Posterior vena cava (tissue), 2 donors: ENCODE measurements at regions not wholly inside any gene's neighbourhood (a gene's known extent, or its start where the extent isn't known, plus 50 kb on each side); places are given as distances from the start of the nearest gene placed in this dataset.
"Not testable (repeated sequence)": the region's sequence is repeated elsewhere in the genome, so short reads cannot be mapped to it uniquely, and the experiment has no call there.

Experiments
- DNase-seq: peaks from one replicate; pipeline ENCODE4 v3.0.0-alpha.2; 2020; ENCODE audit warnings: low spot score
- intact Hi-C, 2 donors: fragments of 100-400 bp; cut with DNase I; formaldehyde crosslinking; loops; one replicate each; pipeline versions ENCODE4 v1.14.1 to v1.14.2; 2022 to 2023
- donor health status: DM: yes; HTN: yes; CAD: no.
- donor health status: DM: yes; HTN: yes; CAD: no.

DNA sequence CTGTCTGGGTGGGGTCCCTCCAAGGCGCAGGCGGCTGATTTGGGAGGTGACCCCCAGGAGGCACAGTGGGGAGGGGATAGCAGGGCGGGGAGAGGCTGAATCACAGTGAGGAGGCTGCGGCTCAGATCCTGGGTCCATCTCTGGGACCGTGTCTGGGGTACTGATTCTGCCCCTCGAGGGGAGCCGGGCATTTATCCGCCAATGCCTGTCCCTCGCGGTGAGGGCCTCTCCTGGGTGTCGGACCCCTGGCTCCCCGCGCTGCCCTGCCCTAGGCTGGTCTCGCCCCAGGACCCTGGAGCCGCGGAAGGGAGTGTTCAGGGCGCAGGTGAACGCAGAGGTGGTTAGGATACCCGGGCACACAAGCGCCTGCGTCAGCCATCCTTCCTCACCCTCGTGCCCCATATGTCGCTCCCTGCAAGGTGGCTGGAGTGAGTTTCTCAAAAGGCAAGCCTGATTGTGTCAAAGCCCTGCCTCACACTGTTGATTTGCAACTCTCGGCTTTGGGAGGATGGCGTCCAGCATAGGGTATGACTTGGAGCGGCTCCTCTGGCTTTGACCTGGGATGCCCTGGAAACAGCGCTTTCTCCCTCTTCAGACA, 530.9 kb downstream of the PTPRU start:
- intact Hi-C loops, result no loop called here
- no peak for DNase-seq

DNA sequence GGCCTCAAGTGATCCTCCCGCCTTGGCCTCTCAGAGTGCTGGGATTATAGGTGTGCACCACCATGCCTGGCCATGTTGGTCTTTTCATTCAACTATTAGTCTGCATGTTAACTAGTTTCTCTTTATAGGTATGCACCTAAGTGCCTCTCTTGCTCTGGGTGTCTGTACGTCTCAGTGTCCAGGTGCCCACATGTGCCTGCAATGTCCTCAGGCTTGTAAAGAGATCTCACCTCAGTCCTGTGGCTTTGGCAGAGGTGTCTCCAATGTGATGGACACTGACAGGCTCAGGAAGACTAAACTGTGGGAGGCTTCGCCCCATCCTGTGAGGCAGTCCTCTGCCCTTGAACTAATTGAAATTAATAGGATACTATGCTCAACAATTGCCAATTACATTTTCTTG, 526.3 kb downstream of the PTPRU start:
- peak; percentile 19 for DNase-seq
- intact Hi-C loops, result no loop called here

DNA sequence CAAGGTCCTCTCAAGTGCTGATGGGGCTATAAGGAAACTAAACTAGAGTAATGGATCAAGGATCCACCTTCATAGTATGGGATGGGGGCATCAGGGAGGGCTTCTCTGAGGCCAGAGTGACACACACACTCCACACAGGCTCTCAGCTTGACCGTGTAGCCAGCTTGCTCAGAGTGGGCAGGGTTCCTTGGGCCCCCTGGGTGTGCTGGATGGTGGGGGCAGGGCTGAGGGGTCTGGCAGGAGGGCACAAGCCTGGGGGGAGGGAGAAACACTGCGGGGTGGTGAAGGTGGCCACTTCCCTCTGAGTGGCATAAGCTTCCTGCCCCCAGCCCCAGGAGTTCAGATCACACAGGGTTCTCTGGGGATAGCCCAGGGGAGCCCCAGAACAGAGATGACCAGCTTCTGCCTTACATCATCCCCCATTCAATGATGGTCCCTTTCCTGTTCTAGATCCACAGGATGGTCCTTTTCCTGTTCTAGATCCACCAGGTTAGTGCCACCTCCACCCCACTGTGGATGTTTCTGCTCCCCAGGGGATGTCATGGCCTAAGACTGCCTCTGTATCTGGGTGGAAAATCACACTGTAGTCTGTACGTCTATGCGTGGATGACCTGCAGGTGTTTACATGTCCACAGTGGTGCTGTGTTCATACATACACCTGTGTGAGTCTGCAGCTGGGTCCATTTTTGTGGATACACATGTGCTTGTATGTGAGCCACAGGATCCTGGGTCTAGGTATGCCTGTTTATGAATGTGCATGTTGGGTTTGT, 525.0 kb downstream of the PTPRU start:
- no peak for DNase-seq
- intact Hi-C loops, result no loop called here

DNA sequence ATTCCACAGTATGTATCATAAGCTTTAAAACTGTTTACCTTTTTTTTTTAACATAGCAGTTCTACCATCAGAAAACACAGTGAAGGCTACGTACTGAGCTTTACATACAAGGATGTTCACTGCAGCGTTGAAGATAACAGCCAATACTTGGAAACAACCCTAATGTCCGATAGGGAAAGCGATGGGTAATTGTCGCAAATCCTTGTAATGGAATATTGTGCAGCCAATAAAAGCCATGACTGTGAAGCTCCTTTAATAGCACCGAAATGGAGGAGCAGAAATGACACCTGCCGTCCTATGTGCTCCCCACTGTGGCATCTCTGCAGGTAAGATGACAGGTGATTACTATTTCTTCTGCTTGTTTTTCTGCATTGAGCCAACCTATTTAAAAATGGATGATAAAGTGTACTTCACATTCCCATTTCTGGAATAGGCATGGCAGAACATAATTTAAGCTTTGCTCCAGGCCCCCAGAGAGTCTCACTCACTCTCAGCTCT, 523.8 kb downstream of the PTPRU start:
- intact Hi-C loops, result no loop called here
- DNase-seq, result no peak

DNA sequence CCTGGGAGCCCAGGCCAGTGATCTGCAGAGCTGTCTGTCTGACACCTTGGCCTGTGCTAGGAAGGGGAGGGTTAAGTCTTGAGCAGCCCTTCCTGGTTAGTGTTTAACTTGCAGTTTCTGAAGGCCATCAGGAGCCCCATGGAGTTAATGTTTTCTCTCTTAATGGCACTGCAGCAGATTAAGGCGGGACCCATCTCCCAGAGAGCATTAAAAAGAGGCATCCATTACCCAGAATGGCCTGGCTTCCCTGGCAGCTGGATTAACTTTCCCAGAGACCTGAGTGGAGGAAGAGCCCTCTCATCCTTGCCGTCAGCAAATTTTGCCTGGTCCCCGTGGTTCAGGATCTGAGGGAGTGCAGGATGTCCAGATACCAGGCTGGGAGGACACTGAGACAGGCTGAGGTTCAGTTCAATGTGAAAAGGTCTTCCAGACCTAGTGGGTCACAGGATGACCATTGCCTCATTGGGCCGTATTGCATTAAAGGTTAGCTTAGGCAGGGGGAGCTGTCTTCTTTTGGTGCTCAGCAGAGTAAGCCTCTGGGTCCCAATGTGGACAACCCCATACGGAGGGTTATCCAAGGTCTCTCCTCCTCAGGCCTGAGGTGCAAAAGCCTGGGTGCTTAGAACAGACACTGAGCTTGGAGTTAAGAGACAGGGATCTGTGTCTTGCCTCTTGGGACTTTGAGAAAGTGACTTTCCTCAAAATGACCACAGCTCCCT, 522.6 kb downstream of the PTPRU start:
- intact Hi-C loops, result no loop called here
- DNase-seq, result no peak

DNA sequence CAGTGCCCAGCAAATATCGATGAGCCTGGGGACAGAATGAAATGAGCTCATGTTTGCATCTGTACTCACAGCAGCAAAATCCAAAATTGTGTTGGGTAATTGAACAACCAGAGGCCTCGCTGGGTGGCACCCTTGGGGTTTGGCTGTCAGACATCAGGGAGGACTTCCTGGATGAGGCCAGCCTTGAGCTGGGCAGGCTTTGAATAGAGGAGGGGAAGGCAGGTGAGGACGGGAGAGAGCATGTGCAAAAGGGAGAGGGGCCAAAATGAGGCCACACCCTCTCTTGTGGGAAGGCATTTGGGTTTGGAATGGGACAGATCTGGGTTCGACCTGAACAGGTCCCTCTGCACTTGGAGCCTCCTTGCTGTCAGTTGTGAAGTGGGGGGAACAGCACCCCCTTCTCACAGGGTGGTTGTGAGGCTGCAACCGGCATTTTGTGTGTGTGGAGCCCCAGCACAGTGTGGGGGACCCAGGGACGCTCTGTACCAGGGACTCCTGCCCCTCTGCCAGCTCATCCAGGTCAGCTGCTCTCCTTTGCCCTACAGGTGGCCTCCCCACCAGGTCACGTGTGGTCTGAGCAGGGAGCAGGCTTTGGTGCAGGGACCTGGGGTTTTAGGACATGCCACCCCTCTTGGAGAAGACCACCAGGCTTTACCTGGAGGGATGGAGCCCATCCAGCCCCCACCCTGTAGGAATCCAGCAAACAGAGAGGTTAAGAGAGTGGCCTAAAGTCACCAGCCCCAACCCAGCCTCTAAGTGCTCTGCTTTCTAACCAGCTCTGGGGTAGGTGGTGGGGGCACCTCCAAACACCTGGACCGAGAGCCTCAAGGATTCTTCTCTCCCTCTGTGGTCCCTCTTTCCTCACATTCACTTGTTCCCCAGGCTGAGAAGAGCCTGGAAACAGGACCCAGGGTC, 521.8 kb downstream of the PTPRU start:
- no peak for DNase-seq

DNA sequence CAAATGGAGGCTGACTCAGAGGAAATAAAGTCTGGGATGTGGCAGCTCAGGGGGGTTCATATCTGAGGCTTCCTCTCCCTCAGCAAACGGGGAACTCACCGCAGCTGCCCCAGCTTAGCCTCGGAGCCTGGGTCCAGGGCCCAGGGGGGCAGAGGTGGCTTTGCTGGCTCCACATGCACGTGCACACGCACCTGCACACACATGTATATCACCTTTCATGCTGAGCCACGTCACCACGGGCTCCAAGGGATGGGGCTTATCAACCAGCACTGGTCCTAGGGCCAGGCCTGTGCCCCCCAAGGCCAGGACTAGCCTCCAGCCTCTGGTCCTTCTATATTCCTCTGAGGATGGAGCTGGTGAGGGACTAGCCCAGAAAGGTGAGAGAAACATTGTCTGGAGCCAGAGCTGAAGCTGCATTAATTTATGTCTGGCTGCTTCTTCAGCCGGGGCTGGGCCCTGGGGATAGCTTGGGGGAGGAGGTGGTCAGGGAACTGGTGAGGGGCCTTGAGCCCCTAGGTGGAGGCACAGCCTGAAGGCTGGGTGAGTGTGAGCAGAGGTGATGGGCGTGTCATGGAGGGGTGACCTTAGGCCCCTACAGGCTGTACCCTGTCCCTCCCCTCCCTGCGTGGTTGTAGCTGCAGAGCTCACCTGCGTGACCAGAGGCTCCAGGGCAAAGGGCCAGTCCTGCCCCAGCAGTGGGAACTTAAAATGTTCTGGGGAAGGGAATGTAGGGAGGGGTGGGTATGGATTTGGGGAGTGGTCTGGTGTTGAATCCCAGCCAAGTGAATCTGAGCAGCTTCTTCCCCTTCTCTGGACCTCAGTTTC, 520.8 kb downstream of the PTPRU start:
- DNase-seq, result no peak
- intact Hi-C loops, result no loop called here

More for the DNA sequence above, 521.8 kb downstream of the PTPRU start:
- intact Hi-C loops, result no loop called here

DNA sequence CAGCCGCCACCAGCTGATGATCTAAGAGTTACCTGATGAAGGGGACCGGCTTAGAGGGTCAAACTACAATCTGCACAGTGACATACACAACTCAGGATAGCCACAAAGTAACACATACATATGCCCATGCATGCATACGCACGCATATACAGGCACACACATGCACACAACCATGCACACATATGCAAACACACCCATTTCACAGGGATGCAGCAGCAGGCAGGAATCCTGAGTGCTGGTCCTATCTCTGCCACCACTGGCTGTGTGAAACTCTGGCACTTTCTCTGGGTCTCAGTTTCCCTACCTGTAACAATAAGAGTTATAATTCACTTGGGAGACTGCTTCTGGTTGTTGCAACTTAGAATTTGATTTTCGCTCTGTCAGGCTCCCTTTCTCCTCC, 520.2 kb downstream of the PTPRU start:
- DNase-seq, result no peak
- intact Hi-C loops, result no loop called here

DNA sequence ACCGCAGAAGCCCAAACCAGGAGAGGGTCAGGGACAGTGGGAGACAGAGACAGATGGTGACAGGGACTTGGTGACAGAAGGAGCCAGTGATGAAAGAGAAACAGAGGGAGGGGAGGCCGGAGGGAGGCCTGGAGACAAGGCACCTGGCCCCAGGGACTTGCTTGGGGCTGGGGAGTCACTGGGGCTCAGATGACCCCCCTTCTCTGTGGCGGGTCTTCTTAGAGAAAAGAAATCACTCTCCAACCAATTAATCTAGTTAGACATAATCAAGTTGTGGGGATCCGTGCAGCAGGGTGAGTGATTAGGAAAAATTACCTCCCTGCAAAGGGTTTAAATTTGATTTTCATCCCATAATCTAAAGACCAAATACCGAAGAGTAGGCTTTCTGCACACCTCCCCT, 519.8 kb downstream of the PTPRU start:
- intact Hi-C loops, result no loop called here

DNA sequence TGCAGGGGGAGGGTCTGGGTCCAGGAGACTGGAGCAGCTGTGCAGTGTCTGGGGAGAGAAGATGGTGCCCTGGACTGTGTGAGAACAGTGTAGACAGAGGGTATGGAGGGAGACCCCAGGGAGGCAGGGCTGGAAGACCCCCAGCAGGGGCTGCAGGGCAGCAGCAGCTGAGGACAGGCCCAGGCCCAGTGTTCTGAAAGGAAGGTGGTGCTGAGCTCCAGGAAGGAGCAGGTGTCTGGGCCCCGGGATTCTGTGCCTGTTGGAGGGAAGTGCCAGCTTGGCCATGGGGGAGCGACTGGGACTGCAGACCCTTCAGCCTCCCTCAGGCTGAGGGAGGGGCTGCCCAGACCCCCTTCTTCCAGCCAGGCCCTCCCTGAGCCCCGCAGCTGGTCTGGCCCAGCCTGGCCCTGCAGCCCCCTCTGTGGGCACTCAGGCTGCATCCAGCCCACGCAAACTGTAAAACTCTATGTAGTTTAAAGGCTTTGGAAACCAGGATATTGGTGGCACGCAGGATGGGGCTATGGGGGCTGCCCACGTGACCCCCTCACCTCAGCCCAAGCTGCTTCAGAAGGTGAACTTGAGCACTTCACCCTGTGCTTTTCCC, 519.2 kb downstream of the PTPRU start:
- DNase-seq, result peak; percentile 58
- intact Hi-C loops, result not testable (repeated sequence)

More for the DNA sequence above, 519.8 kb downstream of the PTPRU start:
- peak; percentile 26 for DNase-seq

DNA sequence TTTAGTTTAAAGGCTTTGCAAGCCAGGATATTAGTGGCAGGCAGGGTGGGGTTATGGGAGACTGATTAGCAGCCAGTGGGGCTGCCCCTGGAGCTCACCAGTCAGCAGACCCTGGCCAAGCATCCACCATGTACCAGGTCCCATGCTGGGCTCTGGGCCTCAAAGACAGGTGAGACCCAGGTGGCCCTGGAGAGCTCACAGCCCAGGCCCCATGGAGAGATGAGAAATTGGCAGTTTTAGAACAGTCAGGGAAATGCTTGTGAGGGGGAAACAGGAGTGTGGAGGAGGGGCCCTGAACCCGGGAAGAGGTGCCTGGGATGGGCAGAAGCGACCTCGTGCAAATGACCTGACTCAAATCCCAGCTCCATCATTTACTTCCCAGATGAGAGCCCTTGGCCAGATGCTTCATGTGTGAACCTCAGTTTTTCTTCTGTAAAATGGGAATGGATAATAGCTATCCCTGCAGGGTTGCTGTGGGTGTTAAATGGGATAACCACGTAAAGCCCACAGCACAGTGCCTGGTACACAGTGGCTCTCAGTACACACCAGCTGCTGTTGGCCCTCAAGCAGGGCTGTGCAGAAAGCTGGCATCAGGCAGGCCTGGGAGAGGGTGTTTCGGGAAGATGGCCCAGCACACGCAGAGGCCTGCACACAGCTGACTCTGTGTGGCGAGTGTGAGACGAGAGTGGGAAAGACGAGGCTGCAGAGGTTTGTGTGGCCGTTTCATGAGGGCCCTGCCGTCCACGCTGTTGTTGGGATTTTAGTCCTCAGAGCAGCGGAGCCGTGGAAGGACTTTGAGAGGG, 518.5 kb downstream of the PTPRU start:
- intact Hi-C loops, result no loop called here
- peak; percentile 56 for DNase-seq

DNA sequence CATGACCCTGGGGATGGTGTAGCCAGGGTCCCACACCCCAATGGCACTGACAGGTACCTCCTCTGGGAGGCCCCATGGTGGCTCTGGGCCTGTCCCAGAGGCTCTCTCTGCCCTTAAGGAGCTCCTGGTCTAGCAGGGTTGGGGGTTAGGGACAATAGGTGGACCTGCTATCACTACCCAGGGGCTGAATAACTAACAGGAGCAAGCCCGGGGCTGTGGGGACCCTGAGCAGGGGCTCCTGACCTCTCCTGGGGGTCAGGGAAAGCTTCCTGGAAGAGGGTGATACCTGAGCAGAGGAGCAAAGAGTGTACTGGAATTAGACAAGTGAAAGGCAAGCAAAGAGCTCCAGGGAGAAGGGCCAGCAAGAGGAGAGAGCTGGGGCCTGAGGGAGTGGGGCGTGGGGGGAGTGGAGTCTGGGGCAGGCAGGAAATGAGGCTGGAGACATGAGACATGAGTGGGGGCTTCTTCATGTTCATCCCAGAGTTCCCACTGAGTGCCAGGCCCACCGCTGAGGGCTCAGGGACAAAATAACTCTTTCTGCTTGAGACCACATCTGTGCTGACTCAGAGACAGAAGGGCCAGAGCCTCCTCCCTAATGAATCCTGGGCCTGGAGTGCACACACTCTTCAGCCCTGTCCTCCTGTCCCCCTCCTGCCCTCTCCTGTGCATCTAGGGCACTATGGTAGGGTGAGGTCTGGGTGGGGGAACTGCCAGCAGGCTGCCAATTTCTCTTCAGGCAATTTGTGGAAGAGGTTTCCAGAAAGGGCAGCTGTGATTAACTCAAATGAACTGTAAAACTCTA, 517.6 kb downstream of the PTPRU start:
- peak; percentile 48 for DNase-seq
- intact Hi-C loops, result no loop called here

DNA sequence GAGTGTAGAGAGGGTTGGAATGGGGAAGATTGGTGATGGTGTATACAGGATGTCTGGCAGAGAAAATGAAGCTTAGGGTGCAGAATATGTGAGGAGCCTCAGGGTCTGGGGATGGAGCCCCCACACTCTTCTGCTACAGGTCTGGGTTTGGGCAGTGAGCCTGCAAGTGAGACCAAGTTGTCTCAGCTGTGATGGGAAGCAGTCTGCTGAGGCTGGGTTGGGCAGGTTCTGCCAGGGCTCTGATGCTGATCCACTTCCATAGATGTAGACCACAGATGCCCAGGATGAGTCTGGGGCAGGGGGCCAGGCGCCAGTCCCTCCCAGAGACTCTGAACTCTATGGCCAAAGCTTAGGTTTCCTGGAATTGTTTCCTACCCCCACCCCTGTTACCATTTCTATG, 516.9 kb downstream of the PTPRU start:
- intact Hi-C loops, result no loop called here
- DNase-seq, result peak; percentile 38

DNA sequence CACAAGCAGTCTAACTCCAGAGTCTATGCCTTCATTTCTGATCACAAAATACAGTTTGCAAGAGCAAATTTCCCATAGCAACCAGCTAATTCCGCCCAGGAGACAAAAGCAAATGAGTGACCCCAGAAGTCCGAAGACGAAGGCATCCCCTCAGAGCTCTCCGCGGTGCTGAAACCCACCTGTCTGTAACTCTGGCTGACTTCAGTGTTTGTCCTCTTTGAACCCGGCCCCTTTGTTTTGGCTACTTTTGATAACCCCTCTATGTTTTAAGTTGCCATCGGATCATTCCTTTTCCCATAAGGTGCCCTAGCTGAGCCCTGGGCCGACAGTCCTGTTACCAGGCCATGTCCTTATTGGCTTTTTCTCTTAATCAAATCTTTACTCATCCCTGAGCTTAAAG, 515.8 kb downstream of the PTPRU start:
- peak; percentile 20 for DNase-seq
- intact Hi-C loops, result no loop called here

DNA sequence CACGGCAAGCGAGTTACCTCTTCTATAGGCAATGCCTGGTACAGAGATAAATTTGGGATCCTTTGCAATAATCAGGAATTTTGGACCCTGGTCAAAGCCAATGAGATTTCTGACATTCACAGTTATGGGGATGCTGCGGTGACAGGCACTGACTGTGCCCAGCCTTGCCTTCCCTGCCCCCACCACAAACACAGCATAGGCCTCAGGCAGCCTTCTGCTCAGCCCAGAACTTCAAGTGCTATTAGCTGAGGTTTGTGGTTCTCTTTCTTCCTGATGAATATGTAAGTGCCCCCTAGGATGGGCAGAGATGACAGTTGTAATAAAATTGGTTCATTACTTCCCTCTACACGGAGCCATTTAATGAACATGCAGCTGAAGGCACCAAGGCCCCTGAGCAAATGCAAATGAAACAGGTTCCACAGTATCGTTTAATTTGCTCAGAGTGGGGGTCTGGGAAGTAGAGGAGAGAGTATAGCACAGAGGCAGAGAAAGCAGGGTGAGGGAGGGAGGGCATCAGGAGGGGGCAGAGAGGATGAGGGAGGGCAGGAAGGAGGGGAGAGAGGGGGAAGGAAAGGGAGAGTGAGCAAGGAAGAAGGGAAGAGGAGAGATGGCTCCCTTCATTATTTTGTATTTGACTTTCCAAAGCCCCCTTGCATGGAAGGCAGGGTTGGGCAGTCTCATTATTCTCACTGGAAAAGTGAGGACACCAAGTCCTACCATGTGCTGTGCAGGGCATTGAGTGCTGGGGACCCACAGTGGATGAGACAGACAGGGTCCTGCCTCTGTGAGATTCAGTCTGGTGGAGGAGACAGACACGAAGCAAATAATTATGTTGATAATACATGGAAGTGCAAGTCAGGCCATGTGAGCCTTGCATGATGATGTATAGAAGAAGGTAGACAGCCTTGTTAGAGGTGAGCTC, 513.0 kb downstream of the PTPRU start:
- intact Hi-C loops, result no loop called here
- peak; percentile 24 for DNase-seq

DNA sequence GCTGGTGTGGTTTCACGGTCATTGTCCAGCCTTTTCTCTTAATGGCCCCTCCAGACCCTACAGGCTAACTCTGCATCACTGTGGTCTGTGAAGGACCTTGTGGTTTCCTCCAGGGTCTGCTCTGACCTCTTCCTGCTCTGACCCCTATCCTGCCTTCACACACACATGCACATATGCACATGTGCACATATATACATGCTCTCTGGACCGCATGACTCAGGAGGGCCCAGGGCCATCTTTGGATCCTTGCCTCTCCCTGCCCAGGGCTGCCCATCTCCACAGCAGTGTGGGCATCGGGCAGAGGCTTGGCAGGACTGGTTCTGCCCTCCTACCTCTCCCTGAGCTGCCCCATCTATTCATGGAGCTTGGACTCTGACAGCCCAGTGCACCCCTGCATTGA, 510.9 kb downstream of the PTPRU start:
- peak; percentile 3 for DNase-seq
- intact Hi-C loops, result no loop called here
